HG02943 (cell line): ENCODE measurements at regions not wholly inside any gene's neighbourhood (a gene's known extent, or its start where the extent isn't known, plus 50 kb on each side); places are given as distances from the start of the nearest gene placed in this dataset.

Experiments
- ATAC-seq: cut with Tn5 transposase; IDR thresholded peaks from one replicate; pipeline ENCODE4 v1.9.1; 2021; ENCODE audit warnings: mild to moderate bottlenecking, low read depth, moderate library complexity; ENCODE audit not compliant: unreplicated experiment

DNA sequence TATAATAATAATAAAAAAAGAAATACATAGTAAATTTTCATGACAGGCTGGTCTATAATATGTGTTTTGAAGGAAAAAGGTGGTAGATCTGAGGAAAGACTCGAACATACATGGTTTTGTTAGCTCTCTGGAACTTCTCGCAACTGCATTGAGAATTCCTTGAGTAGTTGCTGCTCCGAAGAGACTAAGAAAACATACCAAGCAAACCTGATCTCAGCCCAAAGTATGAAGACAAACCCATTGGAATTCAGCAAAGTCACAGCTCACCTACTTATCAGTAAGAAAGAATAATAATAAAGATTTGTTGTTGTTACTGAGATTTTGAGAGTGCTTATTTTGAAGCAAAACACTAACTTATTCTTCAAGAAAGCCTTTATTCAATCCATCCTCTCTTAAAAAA is 1107.1 kb upstream of the EYS start:
- ATAC-seq: no peak

DNA sequence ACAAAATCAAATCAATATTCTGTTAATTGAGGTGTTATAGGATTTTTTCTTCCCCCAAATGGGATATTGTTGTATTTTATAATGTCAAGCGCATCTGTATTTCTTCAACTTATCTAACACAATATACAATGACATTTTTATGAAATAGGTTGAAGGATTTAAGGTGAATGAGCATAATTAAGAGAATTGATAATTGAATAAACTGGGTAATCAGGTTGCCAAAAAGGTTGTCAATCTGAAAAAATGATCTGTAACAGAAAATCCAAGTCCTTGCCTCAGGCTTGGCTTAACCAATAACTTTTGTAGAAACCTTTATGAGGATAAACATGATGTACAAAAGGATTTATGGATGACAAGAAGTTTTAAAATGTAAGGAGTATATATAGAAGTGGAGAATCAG is 1101.7 kb upstream of the EYS start:
- no peak for ATAC-seq

DNA sequence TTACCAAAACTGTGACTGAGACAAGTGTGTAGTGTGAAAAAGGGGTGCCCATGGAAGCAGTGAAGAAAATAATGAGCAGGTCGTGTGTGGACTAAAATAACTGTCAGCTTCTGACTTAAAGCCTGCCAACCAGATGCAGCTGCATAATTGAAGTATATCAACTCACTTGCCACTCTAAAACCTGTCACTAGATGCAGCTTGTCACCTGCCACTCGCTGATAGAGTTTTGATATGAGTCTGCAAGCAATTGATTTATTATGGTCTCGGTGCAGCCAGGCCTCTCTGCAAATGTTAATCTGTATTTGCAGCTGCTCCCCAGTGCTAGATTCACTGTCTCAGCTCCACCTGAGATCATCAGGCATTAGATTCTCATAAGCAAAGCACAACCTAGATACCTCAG is 1090.0 kb upstream of the EYS start:
- ATAC-seq: no peak

DNA sequence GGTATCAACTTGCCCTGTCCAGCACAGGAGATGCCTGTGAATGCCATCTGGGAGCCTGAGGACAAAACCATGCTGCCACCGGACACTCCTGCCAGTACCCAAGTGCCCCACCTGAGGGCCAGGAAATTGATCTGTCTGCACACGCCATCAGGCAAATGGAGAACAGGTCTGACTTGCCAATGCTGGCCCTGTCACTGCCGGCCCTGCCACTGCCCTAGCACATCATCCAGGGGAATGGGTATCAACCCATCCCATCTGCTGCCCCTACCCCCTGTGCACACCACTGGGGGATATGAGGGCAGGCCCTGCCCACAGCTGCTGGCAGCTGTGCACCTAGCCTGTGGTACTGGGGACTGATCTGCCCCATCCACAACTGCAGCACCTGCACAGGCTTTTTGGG is 1081.6 kb upstream of the EYS start:
- no peak for ATAC-seq

DNA sequence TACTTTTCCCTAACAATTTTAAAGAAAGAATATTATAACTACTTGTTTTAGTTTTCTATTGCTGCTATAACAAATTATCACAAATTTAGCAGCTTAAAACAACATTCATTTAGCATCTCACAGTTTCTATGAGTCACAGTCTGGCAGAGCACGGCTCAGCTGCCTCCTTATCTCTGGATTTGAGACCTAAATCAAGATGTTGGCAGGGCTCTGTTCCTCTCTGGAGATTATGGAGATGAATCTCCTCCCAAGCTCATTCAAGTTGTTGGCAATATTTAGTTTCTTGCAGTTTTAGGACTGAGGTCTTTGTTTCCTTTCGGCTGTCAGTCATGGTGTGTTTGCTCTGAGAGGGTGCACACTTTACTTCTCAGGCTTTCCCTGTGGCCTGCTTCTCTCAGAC is 1065.8 kb upstream of the EYS start:
- ATAC-seq: no peak

DNA sequence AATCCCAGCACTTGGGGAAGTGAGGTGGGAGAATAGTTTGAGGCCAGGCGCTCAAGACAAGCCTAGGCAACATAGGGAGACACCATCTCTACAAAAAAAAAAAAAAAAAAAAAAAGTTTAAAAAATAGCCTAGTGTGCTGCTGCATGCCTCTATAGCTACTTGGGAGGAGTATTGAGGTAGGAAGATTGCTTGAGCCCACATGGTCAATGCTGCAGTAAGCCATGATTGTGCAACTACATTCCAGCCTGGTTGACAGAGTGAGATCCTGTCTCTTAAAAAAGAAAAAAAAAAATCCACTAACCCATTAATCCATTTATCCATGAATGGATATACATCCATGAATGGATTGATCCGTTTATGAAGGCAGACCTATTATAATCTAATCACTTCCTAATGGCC is 1064.6 kb upstream of the EYS start:
- ATAC-seq: no peak

DNA sequence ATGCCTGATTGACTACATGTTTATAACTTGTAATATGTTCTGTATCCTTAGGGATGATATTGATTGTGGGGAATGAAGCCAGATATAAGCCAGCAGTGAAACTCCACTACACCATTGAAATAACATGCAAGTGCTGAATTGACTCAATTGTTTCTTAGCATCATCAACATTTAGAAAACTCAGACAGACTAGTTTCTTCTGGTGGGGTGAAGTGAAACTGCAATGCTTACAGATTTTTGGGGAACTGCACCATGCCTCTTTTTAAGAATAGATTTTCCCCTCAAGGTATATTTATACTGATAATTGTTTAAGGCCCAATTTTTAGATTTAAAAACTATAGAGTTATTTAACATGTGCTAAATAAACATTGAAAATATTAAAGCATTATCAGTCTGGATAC is 1044.6 kb upstream of the EYS start:
- ATAC-seq: no peak

DNA sequence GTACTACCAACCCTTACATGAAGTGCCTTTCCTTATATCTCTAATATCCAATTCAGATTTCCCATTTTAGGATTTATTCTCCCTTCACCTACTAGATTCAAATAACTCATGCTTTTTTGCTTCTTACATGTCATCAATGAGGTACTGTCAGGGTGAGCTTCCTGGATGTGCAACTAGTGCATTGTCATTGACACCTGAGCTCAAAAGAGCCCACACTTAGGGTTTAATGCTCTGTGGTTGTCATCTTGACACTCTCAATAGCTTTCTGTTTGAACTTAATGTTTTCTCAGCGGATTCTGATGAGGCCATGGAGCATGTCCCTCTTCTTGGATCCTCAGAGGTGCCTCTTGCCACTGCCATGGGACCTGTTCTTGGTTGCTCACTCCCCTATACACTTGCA is 1033.3 kb upstream of the EYS start:
- ATAC-seq: no peak

DNA sequence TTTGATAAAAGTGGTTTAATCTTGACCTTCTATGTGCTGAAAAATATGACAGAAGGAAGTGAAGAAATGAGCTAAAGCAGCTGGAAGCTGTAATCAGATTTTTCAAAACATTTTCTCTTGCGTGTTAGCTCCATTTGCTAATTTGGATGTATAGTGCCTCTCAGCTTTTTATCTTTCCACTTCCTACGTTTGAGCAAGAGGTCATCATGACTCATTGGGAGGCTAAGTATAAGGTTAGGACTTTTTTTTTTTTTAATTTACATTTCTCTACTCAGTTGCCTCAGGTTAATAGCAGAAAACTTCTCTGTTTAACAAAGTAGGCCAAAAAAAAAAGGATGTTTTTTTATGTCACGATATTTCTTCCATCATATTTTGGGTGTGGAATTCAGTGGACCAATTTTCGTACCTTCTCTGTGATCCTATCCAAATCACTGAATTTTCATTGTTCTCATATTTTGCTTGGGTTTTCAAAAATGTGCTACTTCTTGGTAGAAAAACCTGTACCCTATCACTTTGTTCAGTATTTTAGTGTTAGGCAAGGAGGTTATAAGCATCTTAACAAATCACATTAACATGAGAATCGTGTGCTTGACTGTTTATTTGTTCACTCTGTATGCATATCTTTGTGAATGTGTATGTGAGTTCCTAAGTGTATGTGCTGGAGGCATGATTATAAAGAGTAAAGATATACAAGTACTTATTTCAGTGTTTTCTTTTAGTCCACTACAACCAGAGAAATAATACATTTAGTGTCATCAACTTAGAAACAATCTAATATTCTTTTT is 1028.3 kb upstream of the EYS start:
- no peak for ATAC-seq

DNA sequence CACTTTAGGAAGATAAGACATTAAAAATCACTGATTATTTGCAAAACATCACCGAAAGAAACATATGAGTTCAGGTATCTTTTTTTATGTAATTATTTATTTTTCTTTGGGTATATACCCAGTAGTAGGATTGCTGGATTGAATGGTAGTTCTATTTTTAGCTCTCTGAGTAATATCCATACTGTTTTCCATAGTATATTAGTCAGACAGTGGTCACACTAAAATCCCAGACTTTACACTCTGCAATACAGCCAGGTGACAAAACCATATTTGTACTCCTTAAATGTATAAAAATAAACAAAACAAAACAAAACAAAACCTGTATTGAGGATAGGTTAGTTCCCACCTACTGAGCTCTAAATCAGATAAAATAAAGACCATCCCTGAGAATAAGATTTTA is 1024.3 kb upstream of the EYS start:
- no peak for ATAC-seq

DNA sequence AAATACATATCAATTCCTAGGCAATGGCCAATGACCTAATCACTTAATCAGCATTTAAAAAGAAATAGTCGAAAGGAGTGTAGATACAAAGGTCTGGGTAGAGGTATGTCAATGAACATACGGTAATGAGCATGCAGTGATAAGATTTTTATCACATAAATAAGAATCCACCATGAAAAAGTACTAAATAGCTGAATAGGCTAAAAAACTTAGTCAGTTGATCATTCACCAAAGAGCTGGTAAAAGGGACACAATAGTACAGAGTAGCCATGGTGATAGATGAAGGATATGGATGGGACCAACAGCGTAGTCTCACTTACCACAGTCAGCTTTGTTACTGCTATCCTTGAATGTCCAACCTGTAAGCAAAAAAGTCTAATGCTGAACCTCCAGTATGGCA is 1018.6 kb upstream of the EYS start:
- ATAC-seq: no peak

DNA sequence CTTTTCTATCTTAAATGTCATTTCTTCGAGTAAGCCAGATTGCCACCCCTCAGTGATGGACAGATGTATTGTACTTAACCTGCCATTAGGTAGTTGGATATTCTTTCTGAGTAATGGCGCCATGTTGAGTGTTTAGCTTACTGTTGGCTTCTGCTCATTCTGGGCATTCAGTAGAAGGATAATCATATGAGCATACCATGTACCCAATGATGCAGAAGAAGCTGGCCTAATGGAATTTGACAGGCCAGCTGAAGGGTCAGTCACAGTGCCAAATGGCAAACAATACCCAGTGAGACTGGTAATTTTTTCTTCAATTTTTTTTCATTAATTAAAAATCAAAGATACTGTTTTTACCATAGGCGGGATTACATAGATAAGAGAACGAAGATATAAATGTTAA is 1010.8 kb upstream of the EYS start:
- no peak for ATAC-seq

DNA sequence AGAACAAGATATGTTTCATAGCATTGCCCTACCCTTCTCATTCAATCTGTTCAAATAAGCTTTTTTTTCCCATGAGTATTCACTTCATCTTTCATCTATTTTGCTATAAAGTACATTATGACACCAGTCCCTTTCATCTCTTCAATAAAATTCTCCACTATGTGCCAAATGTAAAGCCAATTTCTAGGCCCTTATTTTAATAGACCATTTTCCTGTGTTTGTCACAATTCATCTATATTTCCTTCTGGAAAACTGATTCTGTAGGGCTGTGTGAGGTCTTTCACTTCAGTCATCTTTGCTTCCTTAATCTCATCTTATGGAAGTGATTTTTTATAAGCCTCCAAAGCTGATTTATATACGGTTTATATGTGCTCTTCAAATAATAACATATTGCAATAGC is 992.4 kb upstream of the EYS start:
- no peak for ATAC-seq

DNA sequence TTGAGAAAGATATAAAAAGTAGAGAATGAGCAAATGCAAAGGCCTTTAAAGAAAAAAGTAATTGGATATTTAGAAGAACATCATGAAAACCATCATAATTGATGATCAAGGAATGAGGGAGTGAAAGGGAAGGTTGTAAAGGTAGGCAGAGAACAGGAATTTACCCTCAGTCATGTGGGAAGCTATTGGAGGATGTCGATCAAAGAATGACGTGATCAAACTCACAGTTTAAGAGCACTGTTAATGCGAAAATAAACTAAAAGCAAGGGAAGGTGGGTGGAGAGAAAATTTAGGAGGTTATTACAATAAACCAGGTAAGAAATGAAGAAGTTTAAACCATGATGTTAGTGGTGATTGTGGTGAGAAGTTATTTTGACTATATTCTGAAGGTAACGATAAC is 982.6 kb upstream of the EYS start:
- ATAC-seq: no peak

DNA sequence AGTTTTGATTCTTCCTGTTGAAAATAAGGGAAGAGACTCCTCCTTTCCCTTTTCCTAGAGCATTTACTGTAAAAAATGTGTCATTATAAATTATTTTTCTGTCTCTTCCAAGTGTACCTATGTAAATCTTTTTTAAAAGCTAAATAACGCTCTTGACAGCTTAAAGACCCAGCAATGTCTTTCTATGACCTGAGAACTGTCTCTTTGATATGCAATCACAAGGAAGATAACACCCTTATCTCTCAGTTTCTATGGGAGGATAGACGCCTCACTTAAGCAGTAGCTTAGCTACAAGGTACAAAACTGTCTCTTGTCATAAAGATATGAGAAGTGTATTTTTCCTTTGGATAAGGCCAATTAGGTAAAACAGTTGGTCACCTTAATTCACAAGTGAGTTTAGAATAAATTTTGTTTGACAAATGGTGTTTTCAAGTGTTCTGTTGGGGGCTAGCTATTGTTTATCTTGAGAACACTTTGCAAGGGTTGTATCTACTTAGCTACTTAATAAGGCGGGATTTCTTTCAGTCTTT is 980.6 kb upstream of the EYS start:
- ATAC-seq: no peak

DNA sequence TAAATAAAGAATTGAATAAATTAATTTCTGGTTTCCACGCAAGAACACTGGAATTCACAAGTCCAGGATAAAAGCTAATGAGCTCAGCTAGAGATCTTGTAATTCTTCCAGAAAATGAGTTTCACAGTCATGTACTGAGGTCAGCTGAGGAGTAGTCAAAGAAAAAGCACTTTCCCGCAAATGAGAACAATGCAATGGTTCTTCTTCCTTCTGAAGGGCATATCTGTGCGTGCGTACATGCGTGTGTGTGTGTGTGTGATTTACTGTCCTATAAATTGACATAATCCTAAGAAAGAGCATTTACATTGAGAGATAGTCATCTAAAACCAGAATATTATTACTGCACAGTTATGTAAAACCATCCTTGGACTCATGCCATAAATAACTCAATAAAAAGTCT is 968.9 kb upstream of the EYS start:
- no peak for ATAC-seq

DNA sequence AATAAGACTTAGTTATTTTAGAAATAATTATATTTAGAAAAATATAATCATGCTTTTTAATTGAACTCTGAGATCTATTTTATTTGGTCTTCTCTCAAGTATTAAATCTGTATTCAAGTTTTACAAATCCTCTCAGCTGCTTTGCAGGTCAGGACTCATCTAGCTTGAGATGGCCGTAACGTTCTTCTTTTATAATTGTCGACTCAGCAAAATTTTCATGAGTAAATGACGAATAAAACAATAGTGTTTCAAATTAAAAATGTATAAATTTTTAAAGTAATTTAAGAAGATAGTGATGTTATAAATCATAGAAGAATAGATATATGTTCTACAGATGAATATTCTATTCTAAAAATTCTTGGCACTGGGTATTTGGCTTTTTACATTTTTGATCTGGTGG is 957.1 kb upstream of the EYS start:
- no peak for ATAC-seq

DNA sequence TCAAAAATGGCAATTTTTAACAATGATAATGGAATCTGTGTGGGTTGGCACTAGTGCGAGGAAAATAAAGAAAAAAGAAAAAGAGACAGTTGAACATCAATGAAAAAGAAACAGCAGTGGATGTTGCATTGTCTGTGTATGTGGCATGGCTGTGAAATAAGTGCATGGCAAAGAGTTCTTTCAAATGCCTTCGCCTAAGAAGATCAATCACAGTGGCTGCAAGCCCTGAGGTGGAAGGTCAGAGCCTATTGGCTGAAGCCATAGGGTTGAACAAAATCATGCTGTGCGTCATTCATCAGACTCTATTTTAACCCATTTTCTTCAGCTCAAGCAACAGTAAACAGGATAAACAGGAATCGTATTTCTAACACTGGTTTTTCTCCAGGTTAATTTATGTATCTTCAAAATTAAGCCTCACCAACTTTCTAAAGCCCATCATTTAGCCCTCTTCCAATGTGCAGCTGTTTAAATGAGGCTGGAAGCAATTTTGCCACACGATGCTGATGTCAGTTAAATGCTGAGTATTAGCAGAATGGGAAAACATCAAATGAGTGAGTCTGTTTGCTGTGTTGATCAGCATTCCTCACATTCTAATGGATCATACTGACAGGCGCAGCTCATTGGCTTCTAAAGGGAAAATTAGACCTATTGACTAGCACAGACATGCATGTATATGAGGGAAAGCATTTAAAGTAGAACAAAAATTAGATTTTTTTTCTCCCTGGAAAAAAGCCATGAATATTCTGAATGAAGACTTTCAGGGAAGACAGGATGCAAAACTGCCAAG is 955.9 kb upstream of the EYS start:
- ATAC-seq: no peak

DNA sequence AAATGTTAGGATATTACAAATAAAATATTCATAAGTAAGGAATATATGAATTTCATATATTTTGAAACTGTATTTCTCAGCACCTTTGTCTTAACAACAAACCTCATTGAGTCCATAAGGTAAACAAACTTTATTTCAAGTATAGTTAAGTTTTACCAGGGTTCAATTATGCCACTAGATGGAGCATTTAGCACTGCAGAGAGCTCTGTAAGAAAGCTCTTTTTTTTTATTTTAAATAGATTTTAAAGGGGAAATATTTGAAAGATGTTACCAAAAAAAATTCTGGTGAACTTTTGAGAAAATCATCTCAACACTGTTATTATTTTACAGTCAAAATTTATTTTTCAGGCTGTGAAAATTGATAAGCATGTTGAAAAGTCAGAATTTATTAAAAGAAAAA is 955.2 kb upstream of the EYS start:
- ATAC-seq: no peak

DNA sequence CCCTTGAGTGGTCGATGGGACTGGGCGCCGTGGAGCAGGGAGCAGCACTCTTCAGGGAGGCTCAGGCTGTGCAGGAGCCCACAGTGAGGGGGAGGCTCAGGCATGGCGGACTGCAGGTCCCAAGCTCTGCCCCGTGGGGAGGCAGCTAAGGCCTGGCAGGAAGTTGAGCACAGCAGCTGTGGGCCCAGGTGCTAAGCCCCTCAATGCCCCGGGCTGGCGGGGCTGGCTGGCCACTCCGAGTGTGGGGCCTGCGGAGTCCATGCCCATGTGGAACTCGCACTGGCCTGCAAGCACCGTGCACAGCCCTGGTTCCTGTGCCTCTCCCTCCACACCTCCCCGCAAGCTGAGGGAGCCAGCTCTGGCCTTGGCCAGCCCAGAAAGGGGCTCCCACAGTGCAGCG is 948.4 kb upstream of the EYS start:
- ATAC-seq: no peak

DNA sequence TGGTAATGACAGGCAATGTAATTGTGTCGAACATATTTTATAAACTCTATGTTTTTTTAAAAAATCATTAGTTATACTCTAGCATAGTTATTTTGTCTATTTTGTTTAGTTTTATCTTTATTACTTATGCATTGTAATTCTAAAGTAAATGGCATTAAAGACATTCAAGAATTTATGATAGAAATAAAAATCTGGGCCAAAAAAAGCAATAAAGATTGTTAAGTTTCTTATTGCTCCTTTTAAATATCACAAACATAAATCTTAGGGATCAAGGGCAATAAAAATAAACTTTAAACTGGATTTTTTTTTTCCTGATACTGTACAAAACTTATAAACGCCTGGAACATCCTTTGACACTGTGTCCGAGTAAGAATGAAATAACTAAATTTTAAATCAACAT is 931.5 kb upstream of the EYS start:
- no peak for ATAC-seq

DNA sequence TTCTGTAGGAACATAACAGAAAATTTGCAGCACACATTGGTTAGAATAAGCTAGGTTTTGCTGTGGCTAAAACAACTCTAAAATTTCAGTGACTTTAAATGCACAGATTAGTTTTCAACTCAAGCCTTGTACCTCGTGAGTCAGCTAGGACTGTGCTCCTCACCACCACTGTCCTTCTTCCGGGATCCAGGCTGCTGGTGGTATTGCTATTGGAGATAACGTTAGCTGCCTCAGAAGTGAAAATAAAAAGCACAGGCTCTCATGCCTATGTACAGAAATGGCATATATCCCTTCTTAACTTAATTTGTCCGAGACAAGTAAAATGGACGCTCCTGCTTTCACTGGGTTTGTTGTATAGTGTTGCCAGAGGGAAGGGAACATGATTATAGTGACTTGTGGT is 931.1 kb upstream of the EYS start:
- ATAC-seq: no peak
